HG03139 (cell line): ENCODE measurements at regions not wholly inside any gene's neighbourhood (a gene's known extent, or its start where the extent isn't known, plus 50 kb on each side); places are given as distances from the start of the nearest gene placed in this dataset.

Source experiments
- ATAC-seq: cut with Tn5 transposase; IDR thresholded peaks from one replicate; pipeline ENCODE4 v1.9.1; 2021; ENCODE audit not compliant: unreplicated experiment

- no peak for ATAC-seq
Measured at GRCh38 chr4:35493977-35494376, 750.3 kb downstream of the ARAP2 start.

GRCh38 chr4:35494955-35495354, 749.4 kb downstream of the ARAP2 start:
- no peak for ATAC-seq

- no peak for ATAC-seq
Measured at GRCh38 chr4:35500812-35501211, 743.5 kb downstream of the ARAP2 start.

- no peak for ATAC-seq
Measured at GRCh38 chr4:35503435-35503834, 740.9 kb downstream of the ARAP2 start.

- ATAC-seq, result no peak
Measured at GRCh38 chr4:35506161-35506560, 738.2 kb downstream of the ARAP2 start.

- no peak for ATAC-seq
Measured at GRCh38 chr4:35511851-35512250, 732.5 kb downstream of the ARAP2 start.

- no peak for ATAC-seq
Measured at GRCh38 chr4:35516102-35516501, 728.2 kb downstream of the ARAP2 start.

- ATAC-seq, result no peak
Measured at GRCh38 chr4:35520059-35520458, 724.3 kb downstream of the ARAP2 start.

GRCh38 chr4:35521682-35522081, 722.6 kb downstream of the ARAP2 start:
- ATAC-seq, result no peak

- no peak for ATAC-seq
Measured at GRCh38 chr4:35525192-35525978, 718.9 kb downstream of the ARAP2 start.

- ATAC-seq, result no peak
Measured at GRCh38 chr4:35526456-35526855, 717.9 kb downstream of the ARAP2 start.

GRCh38 chr4:35534962-35535361, 709.4 kb downstream of the ARAP2 start:
- no peak for ATAC-seq

- no peak for ATAC-seq
Measured at GRCh38 chr4:35538807-35539206, 705.5 kb downstream of the ARAP2 start.

GRCh38 chr4:35539404-35540055, 704.8 kb downstream of the ARAP2 start:
- ATAC-seq, result no peak

GRCh38 chr4:35541146-35541887, 703.0 kb downstream of the ARAP2 start:
- no peak for ATAC-seq

GRCh38 chr4:35541888-35542213, 702.5 kb downstream of the ARAP2 start:
- ATAC-seq, result no peak

- no peak for ATAC-seq
Measured at GRCh38 chr4:35548921-35549320, 695.4 kb downstream of the ARAP2 start.

- no peak for ATAC-seq
Measured at GRCh38 chr4:35556387-35556786, 687.9 kb downstream of the ARAP2 start.

- ATAC-seq, result no peak
Measured at GRCh38 chr4:35559559-35560365, 684.6 kb downstream of the ARAP2 start.

- no peak for ATAC-seq
Measured at GRCh38 chr4:35562861-35563260, 681.5 kb downstream of the ARAP2 start.

GRCh38 chr4:35565640-35566039, 678.7 kb downstream of the ARAP2 start:
- ATAC-seq, result no peak
